ENCODE measurements at regions not wholly inside any gene's neighbourhood (a gene's known extent, or its start where the extent isn't known, plus 50 kb on each side); places are given as distances from the start of the nearest gene placed in this dataset.

GRCh38 chr1:233788687-233789086 lies 115.8 kb upstream of the SLC35F3 start:
- TF ChIP-seq CTCF (IDR thresholded peaks at IDR 0.05) (no peak), ZFX (IDR thresholded peaks at IDR 0.05; ENCODE audit: borderline replicate concordance) (no peak)

Measured in 22Rv1 (cell line).